ENCODE measurements at regions not wholly inside any gene's neighbourhood (a gene's known extent, or its start where the extent isn't known, plus 50 kb on each side); places are given as distances from the start of the nearest gene placed in this dataset.

DNA sequence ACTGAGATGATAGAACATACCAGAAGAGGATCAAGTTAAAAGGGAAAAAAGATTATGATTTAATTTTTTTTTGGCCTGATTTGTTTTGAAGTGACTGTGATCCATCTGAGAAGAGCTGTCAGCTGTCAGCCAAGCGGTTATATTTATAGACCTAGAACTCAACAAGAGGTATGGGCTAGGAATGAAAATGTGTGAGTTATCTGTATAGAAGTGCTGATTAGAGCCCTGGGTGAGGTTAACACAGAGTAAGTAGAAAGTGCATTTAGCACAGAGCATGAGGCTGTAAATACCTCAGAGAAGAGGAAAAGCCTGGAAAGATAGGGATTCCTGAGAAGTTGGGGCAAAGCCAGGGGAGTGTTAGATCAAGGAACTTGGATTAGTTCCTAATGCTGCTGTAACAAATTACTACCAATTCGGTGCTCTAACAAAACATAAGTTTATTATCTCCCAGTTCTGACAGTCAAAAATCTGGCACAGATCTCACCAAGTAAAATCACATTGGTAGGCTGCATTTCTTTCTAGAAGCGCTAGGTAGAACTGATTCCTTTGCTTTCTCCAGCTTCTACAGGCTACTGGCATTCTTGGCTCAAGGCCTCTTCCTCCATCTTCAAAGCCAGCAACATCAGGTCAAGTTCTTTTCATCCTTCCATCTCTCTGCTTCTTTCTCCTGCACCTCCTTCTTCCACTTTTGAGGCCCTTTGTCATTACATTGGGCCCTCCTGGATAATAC lies 197.4 kb upstream of the SPHKAP start:
- TF ChIP-seq MYC (IDR thresholded peaks at IDR 0.05; ENCODE audit: low read depth, low read length) = no peak
- no peak for TF ChIP-seq POLR2A (IDR thresholded peaks at IDR 0.05; ENCODE audit: low read depth, low read length)

Measured in endothelial cell of umbilical vein (primary cell).